Activated CD4-positive, alpha-beta T cell treated with anti-CD3 and anti-CD28 coated beads for 36 hours (primary cell): ENCODE measurements at regions not wholly inside any gene's neighbourhood (a gene's known extent, or its start where the extent isn't known, plus 50 kb on each side); places are given as distances from the start of the nearest gene placed in this dataset.

Source experiments
- ATAC-seq: fragments of 200-7000 bp; cut with Tn5 transposase; one replicate; pipeline ENCODE4 v1.10.0; 2021; ENCODE audit warnings: mild to moderate bottlenecking, moderate library complexity
- CTCF ChIA-PET: fragments of 350-600 bp; sonication (Branson Sonifier 250); formaldehyde crosslinking; loops from one replicate; lab custom pipeline; 2021; ENCODE audit warnings: antibody characterized with exemption; lab: Charles Lee
- POLR2A ChIA-PET: fragments of 350-600 bp; sonication (Branson Sonifier 250); formaldehyde crosslinking; loops from one replicate; lab custom pipeline; 2021; ENCODE audit warnings: antibody characterized with exemption, inconsistent platforms; lab: Charles Lee
- DNase-seq: peaks from one replicate; pipeline ENCODE4 v3.0.0-alpha.2; 2020
- H3K27ac Mint-ChIP-seq: one replicate; pipeline ENCODE4 v1.8.0; 2021; ENCODE audit warnings: mixed read lengths
- H3K27me3 Mint-ChIP-seq: one replicate; pipeline ENCODE4 v1.8.0; 2021; ENCODE audit warnings: mixed read lengths
- H3K36me3 Mint-ChIP-seq: one replicate; pipeline ENCODE4 v1.8.0; 2021; ENCODE audit warnings: low read depth, mixed read lengths
- H3K4me1 Mint-ChIP-seq: one replicate; pipeline ENCODE4 v1.8.0; 2021; ENCODE audit warnings: mixed read lengths
- H3K4me3 Mint-ChIP-seq: one replicate; pipeline ENCODE4 v1.8.0; 2021; ENCODE audit warnings: mild to moderate bottlenecking, moderate library complexity, mixed read lengths
- H3K9me3 Mint-ChIP-seq: one replicate; pipeline ENCODE4 v1.8.0; 2021; ENCODE audit warnings: low read depth, mixed read lengths
- intact Hi-C, 2 experiments: fragments of 100-400 bp; cut with DNase I in 1 of 2; cut with micrococcal nuclease in 1 of 2; formaldehyde crosslinking; loops; one replicate each; pipeline versions ENCODE4 v1.14.2 to v1.15.1; 2022 to 2024; cut with DNase I, micrococcal nuclease

GRCh38 chr7:9876053-9876452 lies 1097.6 kb upstream of the PHF14 start:
- Mint-ChIP-seq H3K9me3 (peaks cover 5% of the 10 kb centered on the region), H3K4me3 (no peak overlapping the region), H3K4me1 (no peaks in the 10 kb centered on the region), H3K27me3 (no peaks in the 10 kb centered on the region), H3K27ac (no peak overlapping the region), H3K36me3 (no peaks in the 10 kb centered on the region)
- no peak for DNase-seq
- ChIA-PET POLR2A (interaction anchor here (0.6 kb wide), 1 partner anchor 1261 kb away, joined by 3 read pairs; no protein-coding TSS in a partner anchor), CTCF (no interaction called here)
- ATAC-seq, result no peak
- intact Hi-C loops, result no loop called here

DNA sequence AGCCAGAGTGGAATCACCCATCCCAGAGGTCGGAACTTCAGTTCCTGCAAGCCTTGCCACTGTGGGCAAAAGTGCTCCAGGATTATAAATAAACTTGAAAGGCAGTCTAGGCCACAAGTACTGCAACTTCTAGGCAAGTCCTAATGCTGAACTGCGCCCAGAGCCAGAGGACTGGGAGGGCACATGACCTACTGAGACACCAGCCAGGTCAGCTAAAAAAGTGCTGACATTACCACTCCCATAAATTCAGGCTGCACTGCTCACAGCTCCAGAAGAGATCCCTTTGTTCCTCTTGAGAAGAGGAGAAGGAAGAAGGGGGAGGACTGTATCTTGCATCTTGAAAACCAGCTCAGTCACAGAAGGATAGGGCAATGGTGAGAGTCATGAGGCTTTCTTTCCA lies 1084.1 kb upstream of the PHF14 start:
- H3K27ac Mint-ChIP-seq, result no peak overlapping the region
- no peaks in the 10 kb centered on the region for H3K4me1 Mint-ChIP-seq
- peaks cover 11% of the 10 kb centered on the region for H3K9me3 Mint-ChIP-seq
- H3K36me3 Mint-ChIP-seq, result no peaks in the 10 kb centered on the region
- ChIA-PET POLR2A (no interaction called here), CTCF (no interaction called here)
- DNase-seq (no peak), ATAC-seq (no peak)
- no peak overlapping the region for H3K4me3 Mint-ChIP-seq
- no peaks in the 10 kb centered on the region for H3K27me3 Mint-ChIP-seq
- intact Hi-C loops, result no loop called here

DNA sequence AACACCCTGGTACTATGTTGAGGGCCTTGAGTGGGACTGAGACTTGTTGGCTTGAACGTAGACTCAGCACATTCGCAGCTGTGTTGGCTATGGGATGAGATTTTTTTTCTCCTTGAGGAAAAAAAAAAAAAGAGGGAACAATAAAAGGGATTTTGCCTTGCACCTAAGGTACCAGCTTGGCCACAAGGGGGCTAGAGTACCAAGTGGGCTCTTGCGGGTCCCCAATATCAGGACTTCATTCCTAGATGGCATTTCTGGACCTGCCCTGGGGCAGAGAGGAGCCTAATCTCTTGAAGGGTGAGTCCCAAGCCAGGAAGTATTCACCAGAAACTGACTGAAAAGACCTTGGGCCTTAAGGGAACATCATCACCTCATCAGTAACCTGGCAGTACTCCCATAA lies 1083.6 kb upstream of the PHF14 start:
- peaks cover 12% of the 10 kb centered on the region for H3K9me3 Mint-ChIP-seq
- no peaks in the 10 kb centered on the region for H3K36me3 Mint-ChIP-seq
- no peaks in the 10 kb centered on the region for H3K27me3 Mint-ChIP-seq
- ChIA-PET POLR2A (no interaction called here), CTCF (no interaction called here)
- H3K4me1 Mint-ChIP-seq, result no peaks in the 10 kb centered on the region
- intact Hi-C loops, result no loop called here
- no peak overlapping the region for H3K27ac Mint-ChIP-seq
- DNase-seq, result no peak
- no peak for ATAC-seq
- no peak overlapping the region for H3K4me3 Mint-ChIP-seq

DNA sequence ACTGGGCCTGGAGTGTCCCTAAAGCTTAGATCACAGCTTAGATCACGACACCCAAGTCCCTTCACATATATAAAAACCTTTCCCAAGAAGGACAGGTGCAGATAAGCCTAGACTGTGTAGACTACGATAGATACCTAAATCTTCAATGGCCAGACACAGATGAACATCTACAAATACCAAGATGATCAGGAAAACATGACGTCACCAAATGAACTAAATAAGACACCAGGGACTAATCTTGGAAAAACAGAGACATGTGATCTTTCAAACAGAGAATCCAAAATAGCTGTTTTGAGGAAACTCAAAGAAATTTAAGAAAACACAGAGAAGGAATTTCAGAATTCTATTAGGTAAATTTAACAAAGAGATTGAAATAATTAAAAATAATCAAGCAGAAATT lies 1082.6 kb upstream of the PHF14 start:
- POLR2A ChIA-PET, result no interaction called here
- CTCF ChIA-PET, result no interaction called here
- intact Hi-C loops, result no loop called here
- no peaks in the 10 kb centered on the region for H3K27me3 Mint-ChIP-seq
- no peak overlapping the region for H3K27ac Mint-ChIP-seq
- no peak for DNase-seq
- no peaks in the 10 kb centered on the region for H3K4me1 Mint-ChIP-seq
- no peak overlapping the region for H3K4me3 Mint-ChIP-seq
- no peaks in the 10 kb centered on the region for H3K36me3 Mint-ChIP-seq
- no peak for ATAC-seq
- H3K9me3 Mint-ChIP-seq, result peaks cover 14% of the 10 kb centered on the region

- peaks cover 19% of the 10 kb centered on the region for H3K9me3 Mint-ChIP-seq
- H3K27ac Mint-ChIP-seq, result no peak overlapping the region
- intact Hi-C loops, result no loop called here
- no peaks in the 10 kb centered on the region for H3K27me3 Mint-ChIP-seq
- ATAC-seq (no peak), DNase-seq (no peak)
- POLR2A ChIA-PET, result no interaction called here
- CTCF ChIA-PET, result no interaction called here
- H3K36me3 Mint-ChIP-seq, result no peaks in the 10 kb centered on the region
- no peaks in the 10 kb centered on the region for H3K4me1 Mint-ChIP-seq
- no peak overlapping the region for H3K4me3 Mint-ChIP-seq
Measured at GRCh38 chr7:9900339-9900738, 1073.3 kb upstream of the PHF14 start.

DNA sequence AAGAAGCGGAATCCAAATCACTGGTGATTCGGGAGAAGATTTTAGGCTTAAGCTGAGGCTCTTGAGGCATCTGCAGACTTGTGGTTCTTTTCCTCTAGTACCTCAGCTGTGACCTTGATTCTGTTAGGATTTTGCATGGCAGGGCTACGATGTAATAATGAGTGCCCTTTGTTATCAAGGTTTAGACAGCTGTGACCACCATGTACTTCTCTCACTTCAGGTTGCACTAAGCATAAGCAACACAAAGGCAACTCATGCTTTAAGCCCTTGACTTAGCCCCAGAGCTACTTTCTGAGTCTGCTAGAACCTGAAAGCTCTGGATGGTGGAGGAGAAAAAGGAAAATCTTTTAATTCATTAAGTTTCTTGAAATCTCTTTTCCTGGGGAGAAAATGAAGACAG lies 1052.3 kb upstream of the PHF14 start:
- intact Hi-C loops, result no loop called here
- Mint-ChIP-seq H3K27me3 (no peaks in the 10 kb centered on the region), H3K27ac (no peak overlapping the region), H3K9me3 (peaks cover 9% of the 10 kb centered on the region), H3K4me1 (no peaks in the 10 kb centered on the region), H3K4me3 (no peak overlapping the region), H3K36me3 (no peaks in the 10 kb centered on the region)
- no peak for DNase-seq
- POLR2A ChIA-PET, result no interaction called here
- ATAC-seq, result no peak
- CTCF ChIA-PET, result no interaction called here

DNA sequence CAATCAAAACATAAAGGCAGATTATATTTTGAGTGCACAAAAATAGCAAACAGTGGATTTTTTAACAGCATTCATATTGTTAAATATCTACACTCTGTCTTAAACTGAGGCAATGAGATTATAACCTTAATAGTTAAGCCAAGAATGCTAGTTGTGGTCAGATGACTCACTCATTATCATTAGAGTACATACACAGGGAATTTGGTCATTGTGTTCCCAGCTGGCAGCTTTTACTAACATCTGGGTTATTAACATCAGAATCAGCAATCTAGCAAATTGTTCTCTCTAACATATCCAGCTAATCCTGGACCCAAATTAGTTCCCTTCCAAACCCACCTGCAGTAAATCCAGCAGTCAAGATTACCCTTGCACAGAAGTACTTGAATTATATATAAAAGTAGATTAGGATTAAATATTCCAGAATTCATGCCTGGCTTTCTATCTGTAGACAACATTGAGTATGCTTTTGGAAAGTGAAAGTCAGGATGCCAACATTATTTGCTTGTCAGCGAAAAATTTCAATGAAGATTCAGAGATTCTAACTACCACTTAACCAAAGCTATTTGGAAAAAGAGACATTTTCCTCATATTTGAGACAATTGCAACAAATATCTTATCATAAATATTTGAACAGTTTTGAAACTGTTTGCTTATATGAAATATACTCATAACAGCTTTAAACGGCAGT lies 1035.6 kb upstream of the PHF14 start:
- CTCF ChIA-PET, result interaction anchor here (0.5 kb wide), 1 partner anchor 251 kb away, joined by 3 read pairs; no protein-coding TSS in a partner anchor
- H3K9me3 Mint-ChIP-seq, result peaks cover 3% of the 10 kb centered on the region
- no peaks in the 10 kb centered on the region for H3K27me3 Mint-ChIP-seq
- no peaks in the 10 kb centered on the region for H3K4me1 Mint-ChIP-seq
- no peak for ATAC-seq
- DNase-seq, result no peak
- intact Hi-C loops, result no loop called here
- no peak overlapping the region for H3K27ac Mint-ChIP-seq
- H3K36me3 Mint-ChIP-seq, result no peaks in the 10 kb centered on the region
- H3K4me3 Mint-ChIP-seq, result no peak overlapping the region
- POLR2A ChIA-PET, result no interaction called here

- Mint-ChIP-seq H3K36me3 (no peaks in the 10 kb centered on the region), H3K27me3 (no peaks in the 10 kb centered on the region), H3K27ac (no peak overlapping the region), H3K4me3 (no peak overlapping the region), H3K4me1 (no peaks in the 10 kb centered on the region), H3K9me3 (peaks cover 2% of the 10 kb centered on the region)
- intact Hi-C loops, result no loop called here
- CTCF ChIA-PET, result no interaction called here
- POLR2A ChIA-PET, result no interaction called here
- ATAC-seq (no peak), DNase-seq (no peak)
Measured at GRCh38 chr7:9939176-9939575, 1034.5 kb upstream of the PHF14 start.

DNA sequence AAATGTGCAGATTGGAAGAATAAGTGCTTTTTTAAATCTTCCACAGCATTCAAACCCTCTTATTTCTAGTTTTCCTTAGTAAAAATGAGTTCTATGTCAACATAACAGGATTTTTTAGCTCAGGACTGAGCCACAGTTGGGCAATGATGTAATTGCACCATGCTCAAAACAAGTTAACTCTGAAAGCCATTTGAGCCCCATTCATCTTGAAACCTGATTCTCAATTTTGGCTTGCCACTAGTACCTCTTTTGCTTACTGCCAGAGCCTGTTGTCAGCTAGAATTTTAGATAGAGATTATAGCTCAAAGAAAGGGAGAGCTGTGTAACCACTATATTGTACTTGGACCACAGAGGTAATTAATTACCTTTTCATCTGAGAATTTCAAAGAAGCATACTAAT lies 1028.5 kb upstream of the PHF14 start:
- intact Hi-C loops, result no loop called here
- H3K4me3 Mint-ChIP-seq, result no peak overlapping the region
- no peaks in the 10 kb centered on the region for H3K36me3 Mint-ChIP-seq
- H3K4me1 Mint-ChIP-seq, result no peaks in the 10 kb centered on the region
- H3K27ac Mint-ChIP-seq, result no peak overlapping the region
- ChIA-PET POLR2A (no interaction called here), CTCF (no interaction called here)
- DNase-seq (no peak), ATAC-seq (no peak)
- no peaks in the 10 kb centered on the region for H3K27me3 Mint-ChIP-seq
- H3K9me3 Mint-ChIP-seq, result peaks cover 2% of the 10 kb centered on the region

DNA sequence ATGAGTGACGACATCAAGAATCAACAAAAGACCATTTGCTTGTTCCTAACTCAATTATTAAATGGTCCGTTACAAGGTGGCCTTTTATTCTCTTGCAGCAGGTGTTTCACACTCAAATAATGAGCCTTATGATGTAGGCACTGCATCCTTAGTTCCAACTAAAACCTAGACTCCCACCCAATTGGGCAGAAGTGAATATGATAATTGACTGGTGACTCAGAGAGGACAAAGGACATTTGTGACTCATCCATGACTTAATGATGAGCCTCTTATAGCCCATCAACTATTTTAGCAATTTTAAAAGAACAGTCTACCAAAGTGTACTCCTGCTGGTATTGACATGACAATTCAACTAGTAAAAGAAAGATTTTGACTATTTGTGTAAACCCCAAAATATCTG lies 1027.8 kb upstream of the PHF14 start:
- peaks cover 2% of the 10 kb centered on the region for H3K9me3 Mint-ChIP-seq
- ChIA-PET CTCF (no interaction called here), POLR2A (no interaction called here)
- DNase-seq (no peak), ATAC-seq (no peak)
- H3K4me1 Mint-ChIP-seq, result no peaks in the 10 kb centered on the region
- no peak overlapping the region for H3K4me3 Mint-ChIP-seq
- no peaks in the 10 kb centered on the region for H3K36me3 Mint-ChIP-seq
- no peak overlapping the region for H3K27ac Mint-ChIP-seq
- H3K27me3 Mint-ChIP-seq, result no peaks in the 10 kb centered on the region
- intact Hi-C loops, result no loop called here

DNA sequence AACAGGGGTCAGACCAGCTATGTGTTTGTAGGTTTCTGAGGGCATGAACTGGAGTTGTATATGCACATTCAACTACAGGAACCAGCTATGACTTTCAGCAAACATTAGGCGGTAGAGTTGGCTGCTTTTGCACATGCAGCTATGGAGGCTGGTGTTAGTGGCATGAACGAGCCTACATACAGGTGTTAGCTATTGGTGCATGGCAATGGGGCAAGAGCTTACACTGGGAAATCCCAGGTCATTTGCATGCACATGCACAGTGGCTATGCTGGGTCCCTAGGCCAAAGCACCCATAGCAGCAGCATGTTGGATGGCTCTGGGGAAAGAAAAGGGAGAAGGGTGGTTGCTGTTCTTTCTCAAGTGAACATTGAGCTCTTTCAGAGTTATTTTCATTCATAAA lies 1018.5 kb upstream of the PHF14 start:
- DNase-seq, result no peak
- POLR2A ChIA-PET, result no interaction called here
- ATAC-seq, result no peak

DNA sequence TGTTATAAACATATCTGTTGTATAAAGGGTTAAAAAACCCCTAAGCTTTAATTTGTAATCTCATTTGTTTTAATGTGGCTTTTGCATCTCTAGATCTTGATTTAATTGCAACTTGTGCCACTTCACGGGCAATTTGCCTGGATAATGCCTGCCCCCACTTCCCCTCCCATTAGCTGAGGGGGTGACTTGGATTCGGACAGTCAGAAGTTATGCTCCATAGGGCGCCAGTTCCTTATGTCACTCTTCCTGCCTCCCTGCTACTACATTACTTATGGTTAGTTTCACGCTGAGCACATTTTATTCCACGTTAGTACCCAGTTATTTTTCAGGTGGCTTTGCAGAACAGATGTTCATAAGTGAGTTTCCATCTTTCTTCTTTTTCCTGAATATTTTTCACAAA lies 1015.2 kb upstream of the PHF14 start:
- Mint-ChIP-seq H3K27me3 (no peaks in the 10 kb centered on the region), H3K27ac (no peak overlapping the region), H3K36me3 (no peaks in the 10 kb centered on the region), H3K4me3 (no peak overlapping the region), H3K4me1 (no peaks in the 10 kb centered on the region), H3K9me3 (peaks cover 16% of the 10 kb centered on the region)
- ATAC-seq, result no peak
- POLR2A ChIA-PET, result no interaction called here
- intact Hi-C loops, result no loop called here
- no peak for DNase-seq
- CTCF ChIA-PET, result no interaction called here

More for the DNA sequence above, 1018.5 kb upstream of the PHF14 start:
- intact Hi-C loops, result no loop called here
- Mint-ChIP-seq H3K36me3 (no peaks in the 10 kb centered on the region), H3K9me3 (peaks cover 12% of the 10 kb centered on the region), H3K27me3 (no peaks in the 10 kb centered on the region), H3K4me1 (no peaks in the 10 kb centered on the region), H3K4me3 (no peak overlapping the region), H3K27ac (no peak overlapping the region)
- CTCF ChIA-PET, result no interaction called here
